ENCODE measurements at regions not wholly inside any gene's neighbourhood (a gene's known extent, or its start where the extent isn't known, plus 50 kb on each side); places are given as distances from the start of the nearest gene placed in this dataset.

- ChIA-PET RAD21 (ENCODE audit: low non-redundant PET in 1 of 2, low total read pairs in 2 of 2, uncharacterized antibody in 2 of 2, unreplicated experiment in 2 of 2) (no interaction called here), CTCF (no interaction called here), POLR2A (no interaction called here)
- intact Hi-C loops (cut with micrococcal nuclease): no loop called here
- H3K9me3 ChIP-seq (ENCODE audit: control insufficient read depth in 1 of 2, insufficient read depth in 1 of 2, low read depth in 1 of 2, low read length in 2 of 2): no peaks in the 10 kb centered on the region
- ATAC-seq (no peak), DNase-seq (ENCODE audit: low read depth, low spot score) (no peak)
- no peak overlapping the region for H3K9ac ChIP-seq (ENCODE audit: low read length)
- BruUV-seq (replicated peaks): no TSS peak
- H3K4me1 ChIP-seq (ENCODE audit: control insufficient read depth in 1 of 2, insufficient read depth in 2 of 2, low read length in 2 of 2): no peaks in the 10 kb centered on the region
- H3K4me2 ChIP-seq (ENCODE audit: low read length): no peak overlapping the region
- H3K9me2 ChIP-seq (ENCODE audit: insufficient read depth): no peaks in the 10 kb centered on the region
- no peak overlapping the region for H3K4me3 ChIP-seq (replicated peaks in 1 of 2; ENCODE audit: low read depth in 1 of 2, low read length in 2 of 2)
- no peak overlapping the region for H2AFZ ChIP-seq (ENCODE audit: low read depth, low read length, poor library complexity, severe bottlenecking)
- H3K36me3 ChIP-seq (ENCODE audit: control insufficient read depth in 1 of 2, insufficient read depth in 2 of 2, low read length in 2 of 2): no peaks in the 10 kb centered on the region
- no peak overlapping the region for H3K27ac ChIP-seq (ENCODE audit: low read depth, low read length)
- H3K79me2 ChIP-seq (ENCODE audit: insufficient read depth, low read length): no peaks in the 10 kb centered on the region
- H3K27me3 ChIP-seq (ENCODE audit: insufficient read depth, low read length): no peaks in the 10 kb centered on the region
- no peaks in the 10 kb centered on the region for H4K20me1 ChIP-seq (ENCODE audit: insufficient read depth)
- TF ChIP-seq CTCF (IDR thresholded peaks at IDR 0.05 in 2 of 3, conservative IDR thresholded peaks at IDR 0.05 in 1 of 3; ENCODE audit: borderline replicate concordance in 1 of 3, insufficient read depth in 1 of 3, low read depth in 2 of 3, low read length in 2 of 3) (no peak), POLR2AphosphoS5 (IDR thresholded peaks at IDR 0.05; ENCODE audit: low read depth, low read length) (no peak), ZFX (IDR thresholded peaks at IDR 0.05) (no peak), EZH2 (IDR thresholded peaks at IDR 0.05) (no peak), JUND (IDR thresholded peaks at IDR 0.05) (no peak), SRF (IDR thresholded peaks at IDR 0.05; ENCODE audit: low read depth) (no peak)
Observed at GRCh38 chr6:81572020-81572419, 180.5 kb downstream of the TENT5A start.

- CTCF ChIA-PET: no interaction called here
- RAD21 ChIA-PET (ENCODE audit: low non-redundant PET in 1 of 2, low total read pairs in 2 of 2, uncharacterized antibody in 2 of 2, unreplicated experiment in 2 of 2): no interaction called here
- no TSS peak for BruUV-seq (replicated peaks)
Observed at GRCh38 chr6:81570681-81571080, 181.8 kb downstream of the TENT5A start.

More at GRCh38 chr6:81570681-81571080, 181.8 kb downstream of the TENT5A start:
- H3K79me2 ChIP-seq (ENCODE audit: insufficient read depth, low read length): no peaks in the 10 kb centered on the region
- TF ChIP-seq POLR2A (IDR thresholded peaks at IDR 0.05; ENCODE audit: borderline replicate concordance, extremely low read depth, insufficient read depth, insufficient read length) (no peak), YY1 (IDR thresholded peaks at IDR 0.05; ENCODE audit: extremely low read depth, insufficient replicate concordance, low read depth, low read length) (no peak)
- POLR2A ChIA-PET: no interaction called here
- H3K36me3 ChIP-seq (ENCODE audit: control insufficient read depth in 1 of 2, insufficient read depth in 2 of 2, low read length in 2 of 2): no peaks in the 10 kb centered on the region
- no peak overlapping the region for H3K4me2 ChIP-seq (ENCODE audit: low read length)
- H3K27ac ChIP-seq (ENCODE audit: low read depth, low read length): no peak overlapping the region
- H4K20me1 ChIP-seq (ENCODE audit: insufficient read depth): no peaks in the 10 kb centered on the region
- intact Hi-C loops (cut with micrococcal nuclease): no loop called here
- no peaks in the 10 kb centered on the region for H3K9me3 ChIP-seq (ENCODE audit: control insufficient read depth in 1 of 2, insufficient read depth in 1 of 2, low read depth in 1 of 2, low read length in 2 of 2)
- H2AFZ ChIP-seq (ENCODE audit: low read depth, low read length, poor library complexity, severe bottlenecking): no peak overlapping the region
- no peaks in the 10 kb centered on the region for H3K9me2 ChIP-seq (ENCODE audit: insufficient read depth)
- no peak overlapping the region for H3K9ac ChIP-seq (ENCODE audit: low read length)
- no peaks in the 10 kb centered on the region for H3K27me3 ChIP-seq (ENCODE audit: insufficient read depth, low read length)
- H3K4me1 ChIP-seq (ENCODE audit: control insufficient read depth in 1 of 2, insufficient read depth in 2 of 2, low read length in 2 of 2): no peaks in the 10 kb centered on the region
- no peak for ATAC-seq
- no peak for DNase-seq (ENCODE audit: low read depth, low spot score)
- H3K4me3 ChIP-seq (replicated peaks in 1 of 2; ENCODE audit: low read depth in 1 of 2, low read length in 2 of 2): no peak overlapping the region
